OCI-LY1 (cell line): ENCODE measurements at regions not wholly inside any gene's neighbourhood (a gene's known extent, or its start where the extent isn't known, plus 50 kb on each side); places are given as distances from the start of the nearest gene placed in this dataset.

Source experiments
- CTCF ChIP-seq: fragments of 200-600 bp; sonication (generic), shearing (Covaris generic); IDR thresholded peaks from 2 replicates; pipeline ENCODE4 v1.5.1; 2017; ENCODE audit warnings: mild to moderate bottlenecking, antibody characterized with exemption, low read length, moderate library complexity, mixed read lengths
- EZH2 ChIP-seq: fragments of 200-600 bp; sonication (generic), shearing (Covaris generic); IDR thresholded peaks from 2 replicates; pipeline ENCODE4 v1.8.0; 2017; ENCODE audit warnings: borderline replicate concordance, mixed run types, mild to moderate bottlenecking, antibody characterized with exemption, low read length, moderate library complexity, mixed read lengths

GRCh38 chr12:30568453-30568852, 127.2 kb downstream of the IPO8 start:
- no peak for TF ChIP-seq CTCF
- TF ChIP-seq EZH2: no peak
